Smooth muscle cell (in vitro differentiated cells): ENCODE measurements at regions not wholly inside any gene's neighbourhood (a gene's known extent, or its start where the extent isn't known, plus 50 kb on each side); places are given as distances from the start of the nearest gene placed in this dataset.

Experiments used
- DNase-seq: peaks from one replicate; lab custom pipeline; 2025; ENCODE audit not compliant: unreplicated experiment; lab: John Stamatoyannopoulos, UW
- H2AFZ ChIP-seq: fragments of 200-600 bp; sonication (generic); 2 replicates; pipeline ENCODE4 v1.6.0; 2016; ENCODE audit warnings: antibody characterized with exemption, low read depth, mild to moderate bottlenecking
- H3F3A ChIP-seq: fragments of 200-600 bp; sonication (generic); 2 replicates; pipeline ENCODE4 v1.6.0; 2017; ENCODE audit warnings: antibody characterized with exemption, low read depth
- H3K27ac ChIP-seq: fragments of 200-600 bp; sonication (generic); 2 replicates; pipeline ENCODE4 v1.5.1; 2016; ENCODE audit warnings: low read depth, mild to moderate bottlenecking
- H3K27me3 ChIP-seq: fragments of 200-600 bp; sonication (generic); 2 replicates; pipeline ENCODE4 v1.6.1; 2016; ENCODE audit warnings: low read depth, mild to moderate bottlenecking
- H3K36me3 ChIP-seq: fragments of 200-600 bp; sonication (generic); 2 replicates; pipeline ENCODE4 v1.5.1; 2016; ENCODE audit warnings: low read depth
- H3K4me1 ChIP-seq: fragments of 200-600 bp; sonication (generic); 2 replicates; pipeline ENCODE4 v1.5.1; 2016; ENCODE audit warnings: low read depth
- H3K4me2 ChIP-seq: fragments of 200-600 bp; sonication (generic); 2 replicates; pipeline ENCODE4 v1.6.0; 2016; ENCODE audit warnings: mild to moderate bottlenecking
- H3K4me3 ChIP-seq: fragments of 200-600 bp; sonication (generic); 2 replicates; pipeline ENCODE4 v1.5.1; 2016; ENCODE audit warnings: mild to moderate bottlenecking
- H3K79me2 ChIP-seq: fragments of 200-600 bp; sonication (generic); 2 replicates; pipeline ENCODE4 v1.6.0; 2016; ENCODE audit warnings: low read depth, mild to moderate bottlenecking
- H3K9ac ChIP-seq: fragments of 200-600 bp; sonication (generic); 2 replicates; pipeline ENCODE4 v1.6.0; 2016; ENCODE audit warnings: low read depth
- H3K9me3 ChIP-seq: fragments of 200-600 bp; sonication (generic); replicated peaks from 2 replicates; pipeline ENCODE4 v1.5.1; 2016; ENCODE audit warnings: low read depth
- H4K20me1 ChIP-seq: fragments of 200-600 bp; sonication (generic); 2 replicates; pipeline ENCODE4 v1.6.0; 2016; ENCODE audit warnings: low read depth
- CTCF ChIP-seq: fragments of 200-600 bp; sonication (generic); IDR thresholded peaks from 2 replicates; pipeline ENCODE4 v1.5.1; 2017; ENCODE audit warnings: borderline replicate concordance, mild to moderate bottlenecking, antibody characterized with exemption; ENCODE audit not compliant: insufficient read depth, poor library complexity, severe bottlenecking
- WGBS: methylation state at CpG from one replicate; pipeline ENCODE4 v1.1.7; 2016; ENCODE audit warnings: low lambda C conversion rate; 5-methylcytosine and 5-hydroxymethylcytosine counted together

GRCh38 chr2:30029804-30030203, 108.4 kb upstream of the ALK start:
- 72% methylated on average over 1 of the region's 1 CpG for WGBS
- no peak overlapping the region for H3K4me2 ChIP-seq
- TF ChIP-seq CTCF: no peak

GRCh38 chr2:30030361-30030760, 109.0 kb upstream of the ALK start:
- Histone ChIP-seq H3K27ac (peak overlapping the region; percentile 59), H3K79me2 (no peaks in the 10 kb centered on the region), H3K36me3 (no peaks in the 10 kb centered on the region), H3K4me1 (peaks cover 9% of the 10 kb centered on the region), H3K9ac (no peak overlapping the region), H4K20me1 (no peaks in the 10 kb centered on the region), H2AFZ (no peak overlapping the region), H3K27me3 (peaks cover 17% of the 10 kb centered on the region), H3K9me3 (no peaks in the 10 kb centered on the region), H3F3A (no peaks in the 10 kb centered on the region), H3K4me2 (no peak overlapping the region), H3K4me3 (no peak overlapping the region)
- 73% methylated on average over 3 of the region's 3 CpGs for WGBS
- TF ChIP-seq CTCF: no peak
- DNase-seq: no peak

More at GRCh38 chr2:30029804-30030203, 108.4 kb upstream of the ALK start:
- no peaks in the 10 kb centered on the region for H3F3A ChIP-seq
- H3K27ac ChIP-seq: peak overlapping the region; percentile 59
- H3K36me3 ChIP-seq: no peaks in the 10 kb centered on the region
- no peak overlapping the region for H3K4me3 ChIP-seq
- H4K20me1 ChIP-seq: no peaks in the 10 kb centered on the region
- no peak overlapping the region for H3K9ac ChIP-seq
- H3K27me3 ChIP-seq: peaks cover 17% of the 10 kb centered on the region
- H3K9me3 ChIP-seq: no peaks in the 10 kb centered on the region
- H3K4me1 ChIP-seq: peaks cover 9% of the 10 kb centered on the region
- no peaks in the 10 kb centered on the region for H3K79me2 ChIP-seq
- no peak for DNase-seq
- no peak overlapping the region for H2AFZ ChIP-seq

GRCh38 chr2:30031184-30031583, 109.8 kb upstream of the ALK start:
- H3F3A ChIP-seq: no peaks in the 10 kb centered on the region
- WGBS: 29% methylated on average over 5 of the region's 5 CpGs
- H3K9me3 ChIP-seq: no peaks in the 10 kb centered on the region
- H3K27me3 ChIP-seq: peaks cover 17% of the 10 kb centered on the region
- H3K79me2 ChIP-seq: no peaks in the 10 kb centered on the region
- H4K20me1 ChIP-seq: no peaks in the 10 kb centered on the region
- H3K9ac ChIP-seq: no peak overlapping the region
- peak overlapping the region; percentile 5 for H2AFZ ChIP-seq
- H3K4me3 ChIP-seq: no peak overlapping the region
- no peak for TF ChIP-seq CTCF
- H3K36me3 ChIP-seq: no peaks in the 10 kb centered on the region
- H3K4me2 ChIP-seq: peak overlapping the region; percentile 27
- H3K27ac ChIP-seq: peak overlapping the region; percentile 59
- no peak for DNase-seq
- peaks cover 9% of the 10 kb centered on the region for H3K4me1 ChIP-seq

- no peaks in the 10 kb centered on the region for H3K27me3 ChIP-seq
- H3K79me2 ChIP-seq: no peaks in the 10 kb centered on the region
- no peak overlapping the region for H3K4me3 ChIP-seq
- H3K4me1 ChIP-seq: peaks cover 9% of the 10 kb centered on the region
- peak overlapping the region; percentile 38 for H3K27ac ChIP-seq
- no peak overlapping the region for H3K9ac ChIP-seq
- no peaks in the 10 kb centered on the region for H3K36me3 ChIP-seq
- H2AFZ ChIP-seq: no peak overlapping the region
- no peak overlapping the region for H3K4me2 ChIP-seq
- no peaks in the 10 kb centered on the region for H4K20me1 ChIP-seq
- 85% methylated on average over 5 of the region's 5 CpGs for WGBS
- TF ChIP-seq CTCF: no peak
- H3K9me3 ChIP-seq: no peaks in the 10 kb centered on the region
- no peak for DNase-seq
- H3F3A ChIP-seq: no peaks in the 10 kb centered on the region
Measured at GRCh38 chr2:30034052-30034775, 112.6 kb upstream of the YPEL5 start.
